HL-60 (cell line): ENCODE measurements at regions not wholly inside any gene's neighbourhood (a gene's known extent, or its start where the extent isn't known, plus 50 kb on each side); places are given as distances from the start of the nearest gene placed in this dataset.

Source experiments
- DNase-seq, 2 experiments: peaks; one replicate each; pipeline ENCODE4 v3.0.0-alpha.2; 2010 to 2020; ENCODE audit warnings: low read depth in 1 of 2, low spot score in 1 of 2
- H3K27ac ChIP-seq: fragments of 250-450 bp; sonication (Bioruptor Pico); replicated peaks from 2 replicates; pipeline ENCODE4 v1.5.1; 2020; ENCODE audit warnings: mild to moderate bottlenecking, moderate library complexity
- H3K27me3 ChIP-seq: fragments of 250-450 bp; sonication (Bioruptor Pico); 2 replicates; pipeline ENCODE4 v1.5.1; 2021; ENCODE audit warnings: mild to moderate bottlenecking, moderate library complexity; ENCODE audit not compliant: insufficient read depth, poor library complexity, severe bottlenecking
- H3K4me3 ChIP-seq: replicated peaks from 2 replicates; pipeline ENCODE4 v1.5.1; 2011; ENCODE audit warnings: mild to moderate bottlenecking, control low read depth, low read length; ENCODE audit not compliant: insufficient read depth
- GABPA ChIP-seq: IDR thresholded peaks from 2 replicates; pipeline ENCODE4 v1.6.1; 2012; ENCODE audit warnings: low read depth
- POLR2AphosphoS5 ChIP-seq: IDR thresholded peaks from 2 replicates; pipeline ENCODE4 v1.6.1; 2012; ENCODE audit warnings: low read depth
- SPI1 ChIP-seq: IDR thresholded peaks from 2 replicates; pipeline ENCODE4 v1.6.1; 2012; ENCODE audit warnings: low read depth, mild to moderate bottlenecking, borderline replicate concordance
- TF ChIP-seq, protein P1 (sequence below): IDR thresholded peaks from 2 replicates; pipeline ENCODE4 v1.6.1; 2012; ENCODE audit warnings: low read depth; ENCODE audit not compliant: insufficient replicate concordance
- TF ChIP-seq, protein P2 (sequence below): IDR thresholded peaks from one replicate; pipeline ENCODE4 v1.5.1; 2011; ENCODE audit warnings: low read length, control low read depth, inconsistent platforms; ENCODE audit not compliant: insufficient read depth

DNA sequence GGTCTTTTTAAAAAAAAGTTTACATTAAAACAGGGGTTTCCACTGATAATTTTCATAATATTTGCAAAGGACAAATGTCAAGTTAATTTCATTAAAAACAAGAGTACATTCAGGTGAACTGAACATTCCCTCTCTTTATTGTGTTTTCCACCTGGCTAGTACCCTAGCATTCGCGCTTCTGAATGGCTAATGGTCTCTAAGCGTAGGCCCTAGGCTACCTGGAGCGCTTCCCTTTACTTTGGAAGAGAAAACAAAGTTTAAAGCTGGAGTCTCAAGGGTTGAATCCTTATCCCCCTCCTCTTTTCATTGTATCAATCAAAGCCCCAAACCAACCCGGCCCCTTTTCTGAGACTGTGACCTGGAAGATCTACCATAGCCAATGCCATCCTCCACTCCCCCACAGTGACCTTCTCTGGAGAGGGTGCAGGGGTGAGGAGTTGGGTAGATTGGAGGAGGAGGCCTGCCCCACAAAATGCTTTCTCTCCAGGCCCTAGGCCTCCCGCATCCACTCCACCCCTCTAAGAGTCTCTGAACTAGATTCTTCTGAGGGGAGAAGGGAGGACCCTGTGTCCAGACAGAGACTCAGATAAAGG lies 73.3 kb upstream of the TBCA start:
- no peaks in the 10 kb centered on the region for H3K27me3 ChIP-seq
- no peak overlapping the region for H3K27ac ChIP-seq
- H3K4me3 ChIP-seq = no peak overlapping the region
- TF ChIP-seq GABPA = no peak
- TF ChIP-seq, protein P1, sequence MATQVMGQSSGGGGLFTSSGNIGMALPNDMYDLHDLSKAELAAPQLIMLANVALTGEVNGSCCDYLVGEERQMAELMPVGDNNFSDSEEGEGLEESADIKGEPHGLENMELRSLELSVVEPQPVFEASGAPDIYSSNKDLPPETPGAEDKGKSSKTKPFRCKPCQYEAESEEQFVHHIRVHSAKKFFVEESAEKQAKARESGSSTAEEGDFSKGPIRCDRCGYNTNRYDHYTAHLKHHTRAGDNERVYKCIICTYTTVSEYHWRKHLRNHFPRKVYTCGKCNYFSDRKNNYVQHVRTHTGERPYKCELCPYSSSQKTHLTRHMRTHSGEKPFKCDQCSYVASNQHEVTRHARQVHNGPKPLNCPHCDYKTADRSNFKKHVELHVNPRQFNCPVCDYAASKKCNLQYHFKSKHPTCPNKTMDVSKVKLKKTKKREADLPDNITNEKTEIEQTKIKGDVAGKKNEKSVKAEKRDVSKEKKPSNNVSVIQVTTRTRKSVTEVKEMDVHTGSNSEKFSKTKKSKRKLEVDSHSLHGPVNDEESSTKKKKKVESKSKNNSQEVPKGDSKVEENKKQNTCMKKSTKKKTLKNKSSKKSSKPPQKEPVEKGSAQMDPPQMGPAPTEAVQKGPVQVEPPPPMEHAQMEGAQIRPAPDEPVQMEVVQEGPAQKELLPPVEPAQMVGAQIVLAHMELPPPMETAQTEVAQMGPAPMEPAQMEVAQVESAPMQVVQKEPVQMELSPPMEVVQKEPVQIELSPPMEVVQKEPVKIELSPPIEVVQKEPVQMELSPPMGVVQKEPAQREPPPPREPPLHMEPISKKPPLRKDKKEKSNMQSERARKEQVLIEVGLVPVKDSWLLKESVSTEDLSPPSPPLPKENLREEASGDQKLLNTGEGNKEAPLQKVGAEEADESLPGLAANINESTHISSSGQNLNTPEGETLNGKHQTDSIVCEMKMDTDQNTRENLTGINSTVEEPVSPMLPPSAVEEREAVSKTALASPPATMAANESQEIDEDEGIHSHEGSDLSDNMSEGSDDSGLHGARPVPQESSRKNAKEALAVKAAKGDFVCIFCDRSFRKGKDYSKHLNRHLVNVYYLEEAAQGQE = no peak
- no peak for TF ChIP-seq POLR2AphosphoS5
- no peak for TF ChIP-seq SPI1
- TF ChIP-seq, protein P2, sequence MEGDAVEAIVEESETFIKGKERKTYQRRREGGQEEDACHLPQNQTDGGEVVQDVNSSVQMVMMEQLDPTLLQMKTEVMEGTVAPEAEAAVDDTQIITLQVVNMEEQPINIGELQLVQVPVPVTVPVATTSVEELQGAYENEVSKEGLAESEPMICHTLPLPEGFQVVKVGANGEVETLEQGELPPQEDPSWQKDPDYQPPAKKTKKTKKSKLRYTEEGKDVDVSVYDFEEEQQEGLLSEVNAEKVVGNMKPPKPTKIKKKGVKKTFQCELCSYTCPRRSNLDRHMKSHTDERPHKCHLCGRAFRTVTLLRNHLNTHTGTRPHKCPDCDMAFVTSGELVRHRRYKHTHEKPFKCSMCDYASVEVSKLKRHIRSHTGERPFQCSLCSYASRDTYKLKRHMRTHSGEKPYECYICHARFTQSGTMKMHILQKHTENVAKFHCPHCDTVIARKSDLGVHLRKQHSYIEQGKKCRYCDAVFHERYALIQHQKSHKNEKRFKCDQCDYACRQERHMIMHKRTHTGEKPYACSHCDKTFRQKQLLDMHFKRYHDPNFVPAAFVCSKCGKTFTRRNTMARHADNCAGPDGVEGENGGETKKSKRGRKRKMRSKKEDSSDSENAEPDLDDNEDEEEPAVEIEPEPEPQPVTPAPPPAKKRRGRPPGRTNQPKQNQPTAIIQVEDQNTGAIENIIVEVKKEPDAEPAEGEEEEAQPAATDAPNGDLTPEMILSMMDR = no peak
- DNase-seq = no peak

DNA sequence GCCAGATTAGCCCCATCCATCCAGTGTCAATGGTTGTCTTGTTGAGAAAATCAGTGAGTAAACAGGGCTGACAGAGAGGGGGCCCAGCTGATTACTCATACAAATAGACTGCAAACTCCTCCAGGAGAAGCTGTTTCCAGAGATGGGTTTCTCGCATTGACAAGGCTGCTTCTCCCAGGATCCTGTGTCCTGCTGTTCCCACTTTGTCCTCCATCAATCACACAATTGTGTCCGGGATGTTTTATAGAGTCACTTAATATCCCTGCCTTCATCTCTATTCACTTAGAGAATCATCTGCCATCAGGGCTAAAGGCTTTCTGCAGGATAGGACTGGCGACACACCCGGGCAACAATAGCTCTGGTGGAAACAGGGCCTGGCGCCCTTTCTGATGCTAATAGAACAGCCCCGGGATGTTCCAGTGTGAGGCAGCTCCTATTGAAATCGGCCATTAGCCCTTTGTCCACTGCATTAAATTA lies 71.7 kb upstream of the TBCA start:
- no peak overlapping the region for H3K27ac ChIP-seq
- DNase-seq = no peak
- TF ChIP-seq, protein P2 = no peak
- TF ChIP-seq POLR2AphosphoS5 = no peak
- TF ChIP-seq, protein P1 = no peak
- TF ChIP-seq GABPA = no peak
- H3K27me3 ChIP-seq = no peaks in the 10 kb centered on the region
- H3K4me3 ChIP-seq = no peak overlapping the region

DNA sequence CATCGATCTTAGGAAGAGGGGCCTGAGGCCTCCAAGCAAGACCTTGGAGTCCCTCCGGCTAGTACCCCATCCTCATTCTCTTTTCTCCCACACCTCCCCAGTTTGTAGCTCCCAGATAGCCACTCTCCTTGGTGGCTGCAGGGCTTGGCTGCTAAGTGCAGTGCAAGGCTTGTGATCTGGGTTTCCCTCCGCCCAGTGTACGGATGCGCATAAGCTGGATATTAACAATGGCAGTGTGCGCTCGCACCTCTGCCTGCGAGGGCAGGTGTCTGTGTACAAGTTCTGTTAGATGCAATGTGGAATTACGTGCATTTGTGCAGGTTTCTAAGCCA lies 71.0 kb upstream of the TBCA start:
- no peak overlapping the region for H3K4me3 ChIP-seq
- no peak for DNase-seq
- H3K27ac ChIP-seq = no peak overlapping the region
- no peak for TF ChIP-seq GABPA
- no peak for TF ChIP-seq SPI1
- no peak for TF ChIP-seq POLR2AphosphoS5
- TF ChIP-seq, protein P1 = no peak
- TF ChIP-seq, protein P2 = no peak
- H3K27me3 ChIP-seq = no peaks in the 10 kb centered on the region
